ENCODE measurements at regions not wholly inside any gene's neighbourhood (a gene's known extent, or its start where the extent isn't known, plus 50 kb on each side); places are given as distances from the start of the nearest gene placed in this dataset.
"Not testable (repeated sequence)": the region's sequence is repeated elsewhere in the genome, so short reads cannot be mapped to it uniquely, and the experiment has no call there.

DNA sequence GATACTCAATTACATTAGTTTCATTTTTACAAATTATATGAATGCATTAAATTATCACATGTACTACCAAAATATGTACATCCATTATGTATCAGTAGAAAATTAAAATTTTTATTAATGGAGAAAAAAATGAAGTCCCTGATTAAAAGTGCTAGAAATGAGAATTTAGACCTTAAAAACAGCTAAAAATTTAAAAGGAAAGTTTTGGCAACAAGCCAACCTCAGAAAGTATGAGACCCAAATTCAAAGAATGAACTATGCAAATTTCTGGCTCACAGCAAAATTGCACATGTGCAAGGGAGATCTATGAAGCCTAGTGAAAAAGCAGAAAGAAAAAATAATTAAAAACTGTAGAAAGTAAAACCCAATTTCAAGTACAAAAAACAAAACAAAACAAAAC, 725.1 kb upstream of the TPTE start:
- DNase-seq, result not testable (repeated sequence)

DNA sequence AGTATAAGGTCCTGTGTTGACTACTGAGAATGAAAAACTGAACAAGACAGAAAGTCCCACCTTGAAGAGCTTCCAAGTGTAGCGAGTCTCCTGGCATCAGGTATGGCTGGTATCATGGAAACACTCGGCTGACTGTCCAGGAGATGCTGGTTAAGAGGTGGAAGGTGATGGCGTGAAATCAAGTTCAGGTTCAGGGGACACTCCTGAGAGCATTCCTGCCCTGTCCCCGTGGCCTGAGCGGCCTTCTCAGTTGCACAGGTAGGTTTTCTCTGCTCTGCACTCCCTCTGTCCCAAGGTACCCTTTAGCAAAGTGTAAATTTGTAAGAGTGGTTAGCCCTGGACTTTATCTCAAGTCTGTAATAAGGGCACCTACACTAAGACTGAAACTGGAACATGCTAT, 713.7 kb upstream of the TPTE start:
- DNase-seq, result not testable (repeated sequence)

DNA sequence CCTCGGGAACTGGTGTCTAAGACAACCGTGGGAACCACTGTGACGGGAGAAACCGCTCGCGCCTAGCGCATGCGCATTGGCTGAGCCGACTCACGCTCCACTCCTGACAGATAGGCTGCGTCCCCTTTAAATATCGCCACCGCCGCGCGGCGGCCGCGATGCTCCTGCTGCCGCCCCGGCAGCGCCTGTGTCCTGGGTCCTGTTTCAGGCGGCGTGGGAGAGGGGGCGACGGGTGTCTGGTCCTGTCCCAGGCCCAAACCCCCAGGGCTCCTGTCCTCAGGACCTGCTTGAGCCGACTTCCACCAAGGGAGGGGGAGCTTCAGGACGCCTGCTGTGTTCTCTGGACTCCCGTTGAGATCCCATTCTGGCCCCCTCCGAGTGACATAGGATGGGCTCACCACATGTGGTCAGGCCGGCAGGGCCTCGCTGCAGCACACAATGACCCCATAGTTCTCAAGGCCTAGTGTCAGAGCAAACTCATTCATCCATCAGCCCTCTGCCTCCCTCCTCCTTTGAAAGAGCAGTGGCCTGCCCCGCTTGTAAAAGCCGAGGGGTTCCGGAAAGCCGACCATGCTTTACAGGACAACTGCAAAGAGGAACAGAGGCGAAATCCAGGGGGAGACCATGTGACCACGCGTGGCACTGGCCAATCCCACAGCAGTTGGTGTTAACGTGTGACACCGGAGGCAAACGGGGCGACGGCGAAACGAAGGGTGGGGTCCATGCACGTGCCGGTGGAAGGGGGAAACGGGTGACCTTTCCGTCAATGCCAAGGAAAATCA, 710.0 kb upstream of the TPTE start:
- DNase-seq, result not testable (repeated sequence)

DNA sequence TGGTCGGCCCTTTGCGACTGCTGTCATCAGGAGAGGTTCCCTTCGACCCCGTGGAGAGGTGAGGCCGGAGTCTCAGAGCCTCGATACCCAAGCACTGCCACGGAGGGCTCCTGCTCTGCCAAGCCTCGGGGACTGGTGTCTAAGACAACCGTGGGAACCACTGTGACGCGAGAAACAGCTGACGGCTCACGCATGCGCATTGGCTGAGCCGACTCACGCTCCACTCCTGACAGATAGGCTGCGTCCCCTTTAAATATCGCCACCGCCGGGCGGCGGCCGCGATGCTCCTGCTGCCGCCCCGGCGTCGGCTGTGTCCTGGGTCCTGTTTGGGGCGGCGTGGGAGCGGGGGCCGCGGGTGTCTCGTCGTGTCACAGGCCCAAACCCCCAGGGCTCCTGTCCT, 708.9 kb upstream of the TPTE start:
- not testable (repeated sequence) for DNase-seq

DNA sequence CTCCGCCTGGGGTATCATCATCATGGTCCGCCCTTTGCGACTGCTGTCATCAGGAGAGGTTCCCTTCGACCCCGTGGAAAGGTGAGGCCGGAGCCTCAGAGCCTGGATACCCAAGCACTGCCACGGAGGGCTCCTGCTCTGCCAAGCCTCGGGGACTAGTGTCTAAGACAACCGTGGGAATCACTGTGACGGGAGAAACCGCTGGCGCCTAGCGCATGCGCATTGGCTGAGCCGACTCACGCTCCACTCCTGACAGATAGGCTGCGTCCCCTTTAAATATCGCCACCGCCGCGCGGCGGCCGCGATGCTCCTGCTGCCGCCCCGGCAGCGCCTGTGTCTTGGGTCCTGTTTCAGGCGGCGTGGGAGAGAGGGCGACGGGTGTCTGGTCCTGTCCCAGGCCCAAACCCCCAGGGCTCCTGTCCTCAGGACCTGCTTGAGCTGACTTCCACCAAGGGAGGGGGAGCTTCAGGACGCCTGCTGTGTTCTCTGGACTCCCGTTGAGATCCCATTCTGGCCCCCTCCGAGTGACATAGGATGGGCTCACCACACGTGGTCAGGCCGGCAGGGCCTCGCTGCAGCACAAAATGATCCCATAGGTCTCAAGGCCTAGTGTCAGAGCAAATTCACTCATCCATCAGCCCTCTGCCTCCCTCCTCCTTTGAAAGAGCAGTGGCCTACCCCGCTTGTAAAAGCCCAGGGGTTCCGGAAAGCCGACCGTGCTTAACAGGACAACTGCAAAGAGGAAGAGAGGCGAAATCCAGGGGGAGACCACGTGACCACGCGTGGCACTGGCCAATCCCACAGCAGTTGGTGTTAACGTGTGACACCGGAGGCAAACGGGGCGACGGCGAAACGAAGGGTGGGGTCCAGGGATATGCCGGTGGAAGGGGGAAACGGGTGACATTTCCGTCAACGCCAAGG, 707.2 kb upstream of the TPTE start:
- not testable (repeated sequence) for DNase-seq

DNA sequence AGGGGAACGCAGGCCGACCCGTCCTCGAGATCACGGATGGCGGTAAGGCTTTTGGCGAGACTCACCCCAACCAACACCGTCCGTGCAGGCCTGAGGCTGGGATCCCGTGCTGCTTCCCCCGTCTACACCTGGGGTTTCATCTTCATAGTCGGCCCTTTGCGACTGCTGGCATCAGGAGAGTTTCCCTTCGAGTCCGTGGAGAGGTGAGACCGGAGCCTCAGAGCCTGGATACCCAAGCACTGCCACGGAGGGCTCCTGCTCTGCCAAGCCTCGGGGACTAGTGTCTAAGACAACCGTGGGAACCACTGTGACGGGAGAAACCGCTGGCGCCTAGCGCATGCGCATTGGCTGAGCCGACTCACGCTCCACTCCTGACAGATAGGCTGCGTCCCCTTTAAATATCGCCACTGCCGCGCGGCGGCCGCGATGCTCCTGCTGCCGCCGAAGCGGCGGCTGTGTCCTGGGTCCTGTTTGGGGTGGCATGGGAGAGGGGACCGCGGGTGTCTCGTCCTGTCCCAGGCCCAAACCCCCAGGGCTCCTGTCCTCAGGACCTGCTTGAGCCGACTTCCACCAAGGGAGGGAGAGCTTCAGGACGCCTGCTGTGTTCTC, 706.1 kb upstream of the TPTE start:
- not testable (repeated sequence) for DNase-seq

DNA sequence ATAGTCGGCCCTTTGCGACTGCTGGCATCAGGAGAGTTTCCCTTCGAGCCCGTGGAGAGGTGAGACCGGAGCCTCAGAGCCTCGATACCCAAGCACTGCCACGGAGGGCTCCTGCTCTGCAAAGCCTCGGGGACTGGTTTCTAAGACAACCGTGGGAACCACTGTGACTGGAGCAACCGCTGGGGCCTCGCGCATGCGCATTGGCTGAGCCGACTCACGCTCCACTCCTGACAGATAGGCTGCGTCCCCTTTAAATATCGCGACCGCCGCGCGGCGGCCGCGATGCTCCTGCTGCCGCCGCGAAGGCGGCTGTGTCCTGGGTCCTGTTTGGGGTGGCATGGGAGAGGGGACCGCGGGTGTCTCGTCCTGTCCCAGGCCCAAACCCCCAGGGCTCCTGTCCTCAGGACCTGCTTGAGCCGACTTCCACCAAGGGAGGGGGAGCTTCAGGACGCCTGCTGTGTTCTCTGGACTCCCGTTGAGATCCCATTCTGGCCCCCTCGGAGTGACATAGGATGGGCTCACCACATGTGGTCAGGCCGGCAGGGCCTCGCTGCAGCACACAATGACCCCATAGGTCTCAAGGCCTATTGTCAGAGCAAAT, 704.5 kb upstream of the TPTE start:
- not testable (repeated sequence) for DNase-seq

DNA sequence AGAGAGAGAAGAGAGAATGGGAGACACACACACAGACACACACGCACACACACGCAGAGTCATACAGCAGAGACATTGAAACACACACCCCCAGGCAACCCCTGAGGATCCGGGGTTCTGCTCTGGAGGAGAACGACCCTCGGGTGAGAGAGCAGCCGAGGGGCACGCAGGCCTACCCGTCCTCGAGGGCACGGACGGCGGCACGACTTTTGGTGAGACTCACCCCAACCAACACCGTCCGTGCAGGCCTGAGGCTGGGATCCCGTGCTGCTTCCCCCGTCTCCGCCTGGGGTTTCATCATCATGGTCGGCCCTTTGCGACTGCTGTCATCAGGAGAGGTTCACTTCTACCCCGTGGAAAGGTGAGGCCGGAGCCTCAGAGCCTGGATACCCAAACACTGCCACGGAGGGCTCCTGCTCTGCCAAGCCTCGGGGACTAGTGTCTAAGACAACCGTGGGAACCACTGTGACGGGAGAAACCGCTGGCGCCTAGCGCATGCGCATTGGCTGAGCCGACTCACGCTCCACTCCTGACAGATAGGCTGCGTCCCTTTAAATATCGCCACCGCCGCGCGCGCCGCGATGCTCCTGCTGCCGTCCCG, 703.4 kb upstream of the TPTE start:
- DNase-seq, result not testable (repeated sequence)

DNA sequence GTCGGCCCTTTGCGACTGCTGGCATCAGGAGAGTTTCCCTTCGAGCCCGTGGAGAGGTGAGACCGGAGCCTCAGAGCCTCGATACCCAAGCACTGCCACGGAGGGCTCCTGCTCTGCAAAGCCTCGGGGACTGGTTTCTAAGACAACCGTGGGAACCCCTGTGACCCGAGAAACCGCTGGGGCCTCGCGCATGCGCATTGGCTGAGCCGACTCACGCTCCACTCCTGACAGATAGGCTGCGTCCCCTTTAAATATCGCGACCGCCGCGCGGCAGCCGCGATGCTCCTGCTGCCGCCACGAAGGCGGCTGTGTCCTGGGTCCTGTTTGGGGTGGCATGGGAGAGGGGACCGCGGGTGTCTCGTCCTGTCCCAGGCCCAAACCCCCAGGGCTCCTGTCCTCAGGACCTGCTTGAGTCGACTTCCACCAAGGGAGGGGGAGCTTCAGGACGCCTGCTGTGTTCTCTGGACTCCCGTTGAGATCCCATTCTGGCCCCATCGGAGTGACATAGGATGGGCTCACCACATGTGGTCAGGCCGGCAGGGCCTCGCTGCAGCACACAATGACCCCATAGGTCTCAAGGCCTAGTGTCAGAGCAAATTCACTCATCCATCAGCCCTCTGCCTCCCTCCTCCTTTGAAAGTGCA, 701.7 kb upstream of the TPTE start:
- DNase-seq, result not testable (repeated sequence)

DNA sequence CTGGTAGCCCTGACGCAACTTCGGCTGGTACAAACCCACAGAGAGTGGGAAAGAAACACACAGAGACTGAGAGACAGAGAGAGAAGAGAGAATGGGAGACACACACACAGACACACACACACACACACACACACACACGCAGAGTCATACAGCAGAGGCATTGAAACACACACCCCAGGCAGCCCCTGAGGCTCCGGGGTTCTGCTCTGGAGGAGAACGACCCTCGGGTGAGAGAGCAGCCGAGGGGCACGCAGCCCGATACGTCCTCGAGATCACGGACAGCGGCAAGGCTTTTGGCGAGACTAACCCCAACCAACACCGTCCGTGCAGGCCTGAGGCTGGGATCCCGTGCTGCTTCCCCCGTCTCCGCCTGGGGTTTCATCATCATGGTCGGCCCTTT, 700.8 kb upstream of the TPTE start:
- DNase-seq, result not testable (repeated sequence)

DNA sequence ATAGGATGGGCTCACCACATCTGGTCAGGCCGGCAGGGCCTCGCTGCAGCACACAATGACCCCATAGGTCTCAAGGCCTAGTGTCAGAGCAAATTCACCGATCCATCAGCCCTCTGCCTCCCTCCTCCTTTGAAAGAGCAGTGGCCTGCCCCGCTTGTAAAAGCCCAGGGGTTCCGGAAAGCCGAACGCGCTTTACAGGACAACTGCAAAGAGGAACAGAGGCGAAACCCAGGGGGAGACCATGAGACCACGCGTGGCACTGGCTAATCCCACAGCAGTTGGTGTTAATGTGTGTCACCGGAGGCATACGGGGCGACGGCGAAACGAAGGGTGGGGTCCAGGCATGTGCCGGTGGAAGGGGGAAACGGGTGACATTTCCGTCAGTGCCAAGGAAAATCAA, 699.9 kb upstream of the TPTE start:
- DNase-seq, result not testable (repeated sequence)

DNA sequence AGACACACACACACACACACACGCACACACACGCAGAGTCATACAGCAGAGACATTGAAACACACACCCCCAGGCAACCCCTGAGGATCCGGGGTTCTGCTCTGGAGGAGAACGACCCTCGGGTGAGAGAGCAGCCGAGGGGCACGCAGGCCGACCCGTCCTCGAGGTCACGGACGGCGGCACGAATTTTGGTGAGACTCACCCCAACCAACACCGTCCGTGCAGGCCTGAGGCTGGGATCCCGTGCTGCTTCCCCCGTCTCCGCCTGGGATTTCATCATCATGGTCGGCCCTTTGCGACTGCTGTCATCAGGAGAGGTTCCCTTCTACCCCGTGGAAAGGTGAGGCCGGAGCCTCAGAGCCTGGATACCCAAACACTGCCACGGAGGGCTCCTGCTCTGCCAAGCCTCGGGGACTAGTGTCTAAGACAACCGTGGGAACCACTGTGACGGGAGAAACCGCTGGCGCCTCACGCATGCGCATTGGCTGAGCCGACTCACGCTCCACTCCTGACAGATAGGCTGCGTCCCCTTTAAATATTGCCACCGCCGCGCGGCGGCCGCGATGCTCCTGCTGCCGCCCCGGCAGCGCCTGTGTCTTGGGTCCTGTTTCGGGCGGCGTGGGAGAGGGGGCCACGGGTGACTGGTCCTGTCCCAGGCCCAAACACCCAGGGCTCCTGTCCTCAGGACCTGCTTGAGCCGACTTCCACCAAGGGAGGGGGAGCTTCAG, 699.1 kb upstream of the TPTE start:
- not testable (repeated sequence) for DNase-seq

DNA sequence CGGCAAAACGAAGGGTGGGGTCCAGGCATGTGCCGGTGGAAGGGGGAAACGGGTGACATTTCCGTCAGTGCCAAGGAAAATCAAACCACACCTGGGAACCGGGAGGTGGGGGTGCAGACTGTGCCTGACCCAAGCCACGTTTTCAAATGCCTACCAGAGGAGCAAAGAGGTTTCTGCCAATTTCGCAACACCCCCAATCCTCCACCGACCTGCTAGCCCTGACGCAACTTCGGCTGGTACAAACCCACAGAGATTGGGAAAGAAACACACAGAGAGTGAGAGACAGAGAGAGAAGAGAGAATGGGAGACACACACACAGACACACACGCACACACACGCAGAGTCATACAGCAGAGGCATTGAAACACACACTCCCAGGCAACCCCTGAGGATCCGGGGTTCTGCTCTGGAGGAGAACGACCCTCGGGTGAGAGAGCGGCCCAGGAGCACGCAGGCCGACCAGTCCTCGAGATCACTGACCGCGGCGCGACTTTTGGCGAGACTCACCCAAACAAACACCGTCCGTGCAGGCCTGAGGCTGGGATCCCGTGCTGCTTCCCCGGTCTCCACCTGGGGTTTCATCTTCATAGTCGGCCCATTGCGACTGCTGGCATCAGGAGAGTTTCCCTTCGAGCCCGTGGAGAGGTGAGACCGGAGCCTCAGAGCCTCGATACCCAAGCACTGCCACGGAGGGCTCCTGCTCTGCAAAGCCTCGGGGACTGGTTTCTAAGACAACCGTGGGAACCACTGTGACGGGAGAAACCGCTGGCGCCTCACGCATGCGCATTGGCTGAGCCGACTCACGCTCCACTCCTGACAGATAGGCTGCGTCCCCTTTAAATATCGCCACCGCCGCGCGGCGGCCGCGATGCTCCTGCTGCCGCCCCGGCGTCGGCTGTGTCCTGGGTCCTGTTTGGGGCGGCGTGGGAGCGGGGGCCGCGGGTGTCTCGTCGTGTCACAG, 697.9 kb upstream of the TPTE start:
- peak; percentile 20 for DNase-seq

DNA sequence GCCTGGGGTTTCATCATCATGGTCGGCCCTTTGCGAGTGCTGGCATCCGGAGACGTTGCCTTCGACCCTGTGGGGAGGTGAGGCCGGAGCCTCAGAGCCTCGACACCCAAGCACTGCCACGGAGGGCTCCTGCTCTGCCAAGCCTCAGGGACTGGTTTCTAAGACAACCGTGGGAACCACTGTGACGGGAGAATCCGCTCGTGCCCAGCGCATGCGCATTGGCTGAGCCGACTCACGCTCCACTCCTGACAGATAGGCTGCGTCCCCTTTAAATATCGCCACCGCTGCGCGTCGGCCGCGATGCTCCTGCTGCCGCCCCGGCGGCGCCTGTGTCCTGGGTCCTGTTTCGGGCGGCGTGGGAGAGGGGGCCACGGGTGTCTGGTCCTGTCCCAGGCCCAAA, 690.6 kb upstream of the TPTE start:
- DNase-seq, result not testable (repeated sequence)

DNA sequence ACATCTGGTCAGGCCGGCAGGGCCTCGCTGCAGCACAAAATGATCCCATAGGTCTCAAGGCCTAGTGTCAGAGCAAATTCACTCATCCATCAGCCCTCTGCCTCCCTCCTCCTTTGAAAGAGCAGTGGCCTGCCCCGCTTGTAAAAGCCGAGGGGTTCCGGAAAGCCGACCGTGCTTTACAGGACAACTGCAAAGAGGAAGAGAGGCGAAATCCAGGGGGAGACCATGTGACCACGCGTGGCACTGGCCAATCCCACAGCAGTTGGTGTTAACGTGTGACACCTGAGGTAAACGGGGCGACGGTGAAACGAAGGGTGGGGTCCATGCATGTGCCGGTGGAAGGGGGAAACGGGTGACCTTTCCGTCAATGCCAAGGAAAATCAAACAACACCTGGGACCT, 688.6 kb upstream of the TPTE start:
- not testable (repeated sequence) for DNase-seq

DNA sequence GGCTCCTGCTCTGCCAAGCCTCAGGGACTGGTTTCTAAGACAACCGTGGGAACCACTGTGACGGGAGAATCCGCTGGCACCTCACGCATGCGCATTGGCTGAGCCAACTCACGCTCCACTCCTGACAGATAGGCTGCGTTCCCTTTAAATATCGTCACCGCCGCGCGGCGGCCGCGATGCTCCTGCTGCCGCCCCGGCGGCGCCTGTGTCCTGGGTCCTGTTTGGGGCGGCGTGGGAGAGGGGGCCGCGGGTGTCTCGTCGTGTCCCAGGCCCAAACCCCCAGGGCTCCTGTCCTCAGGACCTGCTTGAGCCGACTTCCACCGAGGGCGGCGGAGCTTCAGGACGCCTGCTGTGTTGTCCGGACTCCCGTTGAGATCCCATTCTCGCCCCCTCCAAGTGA, 684.8 kb upstream of the TPTE start:
- DNase-seq, result not testable (repeated sequence)

DNA sequence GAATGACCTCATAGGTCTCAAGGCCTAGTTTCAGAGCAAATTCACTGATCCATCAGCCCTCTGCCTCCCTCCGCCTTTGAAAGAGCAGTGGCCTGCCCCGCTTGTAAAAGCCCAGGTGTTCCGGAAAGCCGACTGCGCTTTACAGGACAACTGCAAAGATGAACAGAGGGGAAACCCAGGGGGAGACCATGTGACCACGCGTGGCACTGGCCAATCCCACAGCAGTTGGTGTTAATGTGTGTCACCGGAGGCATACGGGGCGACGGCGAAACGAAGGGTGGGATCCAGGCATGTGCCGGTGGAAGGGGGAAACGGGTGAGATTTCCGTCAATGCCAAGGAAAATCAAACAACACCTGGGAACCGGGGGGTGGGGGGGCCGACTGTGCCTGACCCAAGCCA, 684.4 kb upstream of the TPTE start:
- peak; percentile 28 for DNase-seq

DNA sequence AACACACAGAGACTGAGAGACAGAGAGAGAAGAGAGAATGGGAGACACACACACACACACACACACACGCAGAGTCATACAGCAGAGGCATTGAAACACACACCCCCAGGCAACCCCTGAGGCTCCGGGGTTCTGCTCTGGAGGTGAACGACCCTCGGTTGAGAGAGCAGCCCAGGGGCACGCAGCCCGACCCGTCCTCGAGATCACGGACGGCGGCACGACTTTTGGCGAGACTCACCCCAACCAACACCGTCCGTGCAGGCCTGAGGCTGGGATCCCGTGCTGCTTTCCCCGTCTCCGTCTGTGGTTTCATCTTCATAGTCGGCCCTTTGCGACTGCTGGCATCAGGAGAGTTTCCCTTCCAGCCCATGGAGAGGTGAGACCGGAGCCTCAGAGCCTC, 683.9 kb upstream of the TPTE start:
- not testable (repeated sequence) for DNase-seq

DNA sequence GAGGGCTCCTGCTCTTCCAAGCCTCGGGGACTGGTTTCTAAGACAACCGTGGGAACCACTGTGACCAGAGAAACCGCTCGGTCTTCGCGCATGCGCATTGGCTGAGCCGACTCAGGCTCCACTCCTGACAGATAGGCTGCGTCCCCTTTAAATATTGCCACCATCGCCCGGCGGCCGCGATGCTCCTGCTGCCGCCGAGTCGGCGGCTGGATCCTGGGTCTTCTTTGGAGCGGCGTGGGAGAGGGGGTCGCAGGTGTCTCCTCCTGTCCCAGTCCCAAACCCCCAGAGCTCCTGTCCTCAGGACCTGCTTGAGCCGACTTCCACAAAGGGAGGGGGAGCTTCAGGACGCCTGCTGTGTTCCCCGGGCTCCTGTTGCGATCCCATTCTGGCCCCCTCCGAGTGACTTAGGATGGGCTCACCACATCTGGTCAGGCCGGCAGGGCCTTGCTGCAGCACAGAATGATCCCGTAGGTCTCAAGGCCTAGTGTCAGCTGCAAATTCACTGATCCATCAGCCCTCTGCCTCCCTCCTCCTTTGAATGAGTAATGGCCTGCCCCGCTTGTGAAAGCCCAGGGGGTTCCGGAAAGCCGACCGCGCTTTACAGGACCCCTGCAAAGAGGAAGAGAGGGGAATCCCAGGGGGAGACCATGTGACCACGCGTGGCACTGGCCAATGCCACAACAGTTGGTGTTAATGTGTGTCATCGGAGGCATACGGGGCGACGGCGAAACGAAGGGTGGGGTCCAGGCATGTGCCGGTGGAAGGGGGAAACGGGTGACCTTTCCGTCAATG, 683.2 kb upstream of the TPTE start:
- no peak for DNase-seq

All from stimulated activated CD4-positive, alpha-beta T cell treated with anti-CD3 and anti-CD28 coated beads, Interleukin-4, amount 100 ng/mL, for 1 hour (primary cell).